ENCODE measurements at regions not wholly inside any gene's neighbourhood (a gene's known extent, or its start where the extent isn't known, plus 50 kb on each side); places are given as distances from the start of the nearest gene placed in this dataset.

- DNase-seq (ENCODE audit: low read depth in 4 of 4, low spot score in 3 of 4), result no peak
These were observed 123.6 kb upstream of the CPEB2 start for GRCh38 chr4:14878681-14879080.

GRCh38 chr4:14879683-14880082 is 122.6 kb upstream of the CPEB2 start:
- DNase-seq (ENCODE audit: low read depth in 4 of 4, low spot score in 3 of 4), result no peak

DNA sequence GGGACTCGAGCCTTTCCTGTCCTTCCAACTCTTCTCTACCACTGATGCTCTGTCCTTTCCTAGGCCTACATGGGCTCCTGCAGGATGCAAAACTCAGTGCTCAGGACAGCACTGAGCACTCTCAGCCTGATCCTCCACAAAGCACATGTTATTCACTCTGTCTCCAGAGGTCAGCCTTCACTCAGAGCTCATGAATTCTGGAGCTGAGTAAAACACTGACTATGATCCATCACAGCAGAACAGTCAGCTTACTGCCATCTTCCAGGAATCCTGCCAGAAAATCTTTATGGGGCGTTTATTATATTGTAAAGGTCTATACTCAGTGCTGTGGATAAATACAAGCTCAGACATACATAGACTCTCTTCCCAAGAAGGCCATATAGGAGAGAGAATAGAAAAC is 121.5 kb upstream of the CPEB2 start:
- no peak for DNase-seq (ENCODE audit: low read depth in 4 of 4, low spot score in 3 of 4)

GRCh38 chr4:14883166-14883565 is 119.1 kb upstream of the CPEB2 start:
- DNase-seq (ENCODE audit: low read depth in 4 of 4, low spot score in 3 of 4), result no peak

GRCh38 chr4:14883661-14884060 is 118.6 kb upstream of the CPEB2 start:
- DNase-seq (ENCODE audit: low read depth in 4 of 4, low spot score in 3 of 4), result no peak

- no peak for DNase-seq (ENCODE audit: low read depth in 4 of 4, low spot score in 3 of 4)
These were observed 114.3 kb upstream of the CPEB2 start for GRCh38 chr4:14887842-14888433.

DNA sequence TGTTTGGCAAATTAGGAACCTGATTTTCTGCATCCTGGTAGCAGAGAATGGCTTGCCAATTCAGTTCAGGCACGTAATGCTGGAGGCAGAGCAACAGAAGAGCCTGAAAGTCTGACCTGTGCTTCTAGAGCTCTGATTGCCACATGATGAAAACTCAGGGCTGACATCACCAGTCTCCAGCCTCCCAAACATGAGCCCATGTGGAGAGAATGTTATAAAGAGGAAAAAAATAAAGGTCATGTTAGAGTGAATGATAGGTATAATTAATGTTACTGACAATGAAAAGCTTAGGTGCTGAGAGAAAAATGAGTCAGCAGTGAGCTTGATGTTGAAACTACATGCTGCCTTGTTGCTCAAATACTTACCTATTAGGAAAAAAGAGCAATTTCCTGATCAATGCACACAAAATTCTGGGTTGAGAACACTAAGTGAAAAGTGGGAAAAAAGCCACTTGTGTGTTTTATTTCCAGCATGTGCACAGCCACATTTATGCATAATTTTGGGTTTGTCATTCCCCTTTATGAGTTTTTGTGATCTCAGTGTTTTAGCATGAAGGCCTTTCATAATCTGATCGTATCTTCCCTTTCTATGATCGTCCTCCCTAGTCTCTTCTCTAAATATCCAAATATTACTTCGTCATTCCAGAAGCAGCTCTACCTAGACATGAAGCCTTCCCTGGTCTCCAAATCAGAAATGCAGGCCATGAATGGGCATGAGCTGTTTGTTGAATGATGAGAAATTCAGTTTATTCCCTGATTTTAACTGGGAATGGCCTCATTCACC is 113.3 kb upstream of the CPEB2 start:
- no peak for DNase-seq (ENCODE audit: low read depth in 4 of 4, low spot score in 3 of 4)

- no peak for DNase-seq (ENCODE audit: low read depth in 4 of 4, low spot score in 3 of 4)
These were observed 109.7 kb upstream of the CPEB2 start for GRCh38 chr4:14892563-14892962.

- DNase-seq (ENCODE audit: low read depth in 4 of 4, low spot score in 3 of 4), result no peak
These were observed 108.6 kb upstream of the CPEB2 start for GRCh38 chr4:14893713-14894112.

GRCh38 chr4:14894392-14895292 is 107.6 kb upstream of the CPEB2 start:
- no peak for DNase-seq (ENCODE audit: low read depth in 4 of 4, low spot score in 3 of 4)

GRCh38 chr4:14896656-14897175 is 105.6 kb upstream of the CPEB2 start:
- DNase-seq (ENCODE audit: low read depth in 4 of 4, low spot score in 3 of 4), result no peak

- DNase-seq (ENCODE audit: low read depth in 4 of 4, low spot score in 3 of 4), result no peak
These were observed 105.1 kb upstream of the CPEB2 start for GRCh38 chr4:14897217-14897616.

GRCh38 chr4:14898989-14899388 is 103.3 kb upstream of the CPEB2 start:
- no peak for DNase-seq (ENCODE audit: low read depth in 4 of 4, low spot score in 3 of 4)

- no peak for DNase-seq (ENCODE audit: low read depth in 4 of 4, low spot score in 3 of 4)
These were observed 99.9 kb upstream of the CPEB2 start for GRCh38 chr4:14902342-14902741.

GRCh38 chr4:14903321-14903720 is 99.0 kb upstream of the CPEB2 start:
- DNase-seq (ENCODE audit: low read depth in 4 of 4, low spot score in 3 of 4), result no peak

- DNase-seq (ENCODE audit: low read depth in 4 of 4, low spot score in 3 of 4), result no peak
These were observed 95.5 kb upstream of the CPEB2 start for GRCh38 chr4:14906805-14907204.

GRCh38 chr4:14908635-14909034 is 93.6 kb upstream of the CPEB2 start:
- DNase-seq (ENCODE audit: low read depth in 4 of 4, low spot score in 3 of 4), result no peak

GRCh38 chr4:14910411-14910810 is 91.9 kb upstream of the CPEB2 start:
- no peak for DNase-seq (ENCODE audit: low read depth in 4 of 4, low spot score in 3 of 4)

DNA sequence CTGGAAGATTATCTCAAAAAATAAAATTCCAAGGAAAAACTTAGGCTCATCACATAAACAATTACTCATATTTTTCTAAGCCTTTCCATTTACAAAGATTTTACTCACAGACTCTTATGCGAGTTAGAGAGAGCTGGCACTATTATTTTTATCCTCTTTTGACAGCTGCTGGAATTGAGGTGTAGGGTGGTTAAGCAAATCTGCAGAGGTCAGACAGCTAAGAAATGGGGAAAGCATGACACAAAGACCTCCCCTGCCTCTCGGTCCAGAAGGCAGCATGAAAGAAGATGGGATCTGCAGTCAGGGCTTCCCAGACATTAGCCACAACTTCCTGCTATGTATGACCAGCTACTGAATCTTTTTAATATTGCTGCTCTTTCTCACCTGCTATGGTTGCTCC is 89.9 kb upstream of the CPEB2 start:
- DNase-seq (ENCODE audit: low read depth in 4 of 4, low spot score in 3 of 4), result no peak

GRCh38 chr4:14915018-14915417 is 87.3 kb upstream of the CPEB2 start:
- no peak for DNase-seq (ENCODE audit: low read depth in 4 of 4, low spot score in 3 of 4)

DNA sequence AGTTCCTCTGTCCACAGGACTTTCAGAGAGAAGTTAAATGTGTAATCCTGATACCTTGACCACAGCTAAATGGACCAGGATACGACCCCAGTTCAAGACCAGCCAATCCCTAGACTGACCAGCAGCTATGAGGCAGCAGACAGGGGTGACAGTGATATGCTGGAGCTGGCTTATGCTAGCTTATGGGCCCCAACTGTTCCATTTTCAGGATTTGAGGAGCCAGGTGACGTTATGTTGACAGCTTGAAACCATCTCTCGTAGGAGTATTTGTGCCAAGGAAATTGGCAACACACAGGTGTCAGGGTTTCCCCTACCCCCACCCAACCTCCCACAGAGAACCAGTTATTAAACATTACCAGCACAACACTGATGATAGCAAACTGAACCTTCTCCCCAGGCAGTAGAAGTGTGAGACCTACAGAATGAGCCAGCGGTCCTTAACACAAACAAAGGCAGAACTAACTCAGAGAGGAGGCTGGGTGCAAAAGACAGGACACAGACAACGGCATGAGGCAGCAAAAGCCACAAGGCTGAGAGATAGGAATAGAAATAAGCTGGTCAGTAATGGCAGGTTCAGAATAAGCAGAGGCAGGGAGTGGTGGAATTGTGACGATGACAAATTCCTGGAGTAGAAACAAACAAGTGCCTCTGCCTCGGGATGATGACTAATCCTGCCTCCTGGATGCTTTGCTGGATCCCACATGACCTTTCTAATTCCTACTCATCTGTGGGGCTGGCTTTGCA is 85.6 kb upstream of the CPEB2 start:
- no peak for DNase-seq (ENCODE audit: low read depth in 4 of 4, low spot score in 3 of 4)
